Loucy (cell line): ENCODE measurements at regions not wholly inside any gene's neighbourhood (a gene's known extent, or its start where the extent isn't known, plus 50 kb on each side); places are given as distances from the start of the nearest gene placed in this dataset.

Experiments used
- H2AFZ ChIP-seq: fragments of 200-600 bp; sonication (generic); 2 replicates; pipeline ENCODE4 v1.6.0; 2016; ENCODE audit warnings: antibody characterized with exemption, mild to moderate bottlenecking, low read length, moderate library complexity
- H3F3A ChIP-seq: fragments of 200-600 bp; 2 replicates; pipeline ENCODE4 v1.6.0; 2016; ENCODE audit warnings: antibody characterized with exemption, low read depth, mild to moderate bottlenecking
- H3K27me3 ChIP-seq: fragments of 200-600 bp; sonication (generic); 2 replicates; pipeline ENCODE4 v1.6.1; 2014; ENCODE audit warnings: low read length, mild to moderate bottlenecking; ENCODE audit not compliant: insufficient read depth, poor library complexity, severe bottlenecking
- H3K36me3 ChIP-seq: fragments of 200-600 bp; sonication (generic); 2 replicates; pipeline ENCODE4 v1.6.1; 2016; ENCODE audit warnings: low read length; ENCODE audit not compliant: insufficient read depth
- H3K4me1 ChIP-seq: fragments of 200-600 bp; sonication (generic); 2 replicates; pipeline ENCODE4 v1.5.1; 2014; ENCODE audit warnings: low read length, mild to moderate bottlenecking; ENCODE audit not compliant: insufficient read depth, poor library complexity, severe bottlenecking
- H3K4me2 ChIP-seq: fragments of 200-600 bp; sonication (generic); 2 replicates; pipeline ENCODE4 v1.6.0; 2014; ENCODE audit warnings: antibody characterized with exemption, low read length, low read depth, mild to moderate bottlenecking; ENCODE audit not compliant: poor library complexity, severe bottlenecking
- H3K4me3 ChIP-seq: fragments of 200-600 bp; sonication (generic); 2 replicates; pipeline ENCODE4 v1.5.1; 2014; ENCODE audit warnings: low read length, mild to moderate bottlenecking, mixed read lengths; ENCODE audit not compliant: poor library complexity, severe bottlenecking
- H3K79me2 ChIP-seq: fragments of 200-600 bp; sonication (generic); 2 replicates; pipeline ENCODE4 v1.6.1; 2014; ENCODE audit warnings: low read length; ENCODE audit not compliant: insufficient read depth
- H3K9ac ChIP-seq: fragments of 200-600 bp; sonication (generic); 2 replicates; pipeline ENCODE4 v1.6.0; 2014; ENCODE audit warnings: mild to moderate bottlenecking, low read depth, low read length, moderate library complexity; ENCODE audit not compliant: poor library complexity, severe bottlenecking
- H3K9me2 ChIP-seq: fragments of 200-600 bp; sonication (generic); replicated peaks from 2 replicates; pipeline ENCODE4 v1.6.1; 2016; ENCODE audit warnings: low read depth, low read length, mixed read lengths
- H3K9me3 ChIP-seq: fragments of 200-600 bp; sonication (generic); 2 replicates; pipeline ENCODE4 v1.6.1; 2014; ENCODE audit warnings: mild to moderate bottlenecking, antibody characterized with exemption, low read length, low read depth; ENCODE audit not compliant: insufficient read depth
- H4K20me1 ChIP-seq: fragments of 200-600 bp; sonication (generic); 2 replicates; pipeline ENCODE4 v1.6.0; 2014; ENCODE audit warnings: antibody characterized with exemption, low read length, mild to moderate bottlenecking; ENCODE audit not compliant: insufficient read depth, poor library complexity, severe bottlenecking
- CTCF ChIP-seq: fragments of 200-600 bp; sonication (generic); conservative IDR thresholded peaks from 2 replicates; pipeline ENCODE4 v1.5.1; 2014; ENCODE audit warnings: mild to moderate bottlenecking, antibody characterized with exemption, low read length
- EZH2phosphoT487 ChIP-seq: fragments of 200-600 bp; IDR thresholded peaks from 2 replicates; pipeline ENCODE4 v1.6.1; 2018; ENCODE audit warnings: antibody characterized with exemption, mild to moderate bottlenecking, moderate library complexity, borderline replicate concordance

DNA sequence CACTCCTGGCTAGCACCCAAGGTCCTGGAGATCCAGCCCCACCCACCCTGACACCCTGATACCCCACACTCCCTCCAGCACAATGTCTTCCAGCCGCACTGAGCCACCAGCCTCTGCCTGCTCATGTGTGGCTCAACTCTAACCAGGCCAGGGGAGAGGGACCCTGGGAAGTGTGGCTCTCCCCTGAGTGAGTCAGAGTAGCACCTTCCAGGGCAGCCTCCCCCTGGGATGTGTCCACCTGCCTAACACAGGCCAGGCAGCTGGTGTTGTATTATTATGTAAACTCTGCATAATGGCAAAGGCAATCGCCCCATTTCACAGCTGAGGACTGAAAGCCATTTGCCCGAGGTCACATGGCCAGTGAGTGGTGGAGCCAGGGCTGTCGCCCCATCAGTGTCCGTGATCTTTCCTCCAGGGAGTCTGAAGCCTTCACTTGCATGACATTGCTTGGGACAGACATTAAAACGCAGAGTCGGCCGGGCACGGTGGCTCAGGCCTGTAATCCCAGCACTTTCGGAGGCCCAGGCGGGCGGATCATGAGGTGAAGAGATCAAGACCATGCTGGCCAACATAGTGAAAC lies 84.2 kb upstream of the FOXF1 start:
- Histone ChIP-seq H2AFZ (no peak overlapping the region), H3K9me3 (peaks cover 4% of the 10 kb centered on the region; the same call in 1 of the 2 replicates), H3K4me3 (no peak overlapping the region), H3K79me2 (no peaks in the 10 kb centered on the region), H3K4me2 (no peak overlapping the region), H3K4me1 (no peaks in the 10 kb centered on the region), H3K9me2 (no peaks in the 10 kb centered on the region), H3F3A (no peaks in the 10 kb centered on the region), H3K27me3 (no peaks in the 10 kb centered on the region), H3K36me3 (no peaks in the 10 kb centered on the region), H3K9ac (no peak overlapping the region), H4K20me1 (no peaks in the 10 kb centered on the region)
- TF ChIP-seq EZH2phosphoT487 (no peak), CTCF (no peak)

DNA sequence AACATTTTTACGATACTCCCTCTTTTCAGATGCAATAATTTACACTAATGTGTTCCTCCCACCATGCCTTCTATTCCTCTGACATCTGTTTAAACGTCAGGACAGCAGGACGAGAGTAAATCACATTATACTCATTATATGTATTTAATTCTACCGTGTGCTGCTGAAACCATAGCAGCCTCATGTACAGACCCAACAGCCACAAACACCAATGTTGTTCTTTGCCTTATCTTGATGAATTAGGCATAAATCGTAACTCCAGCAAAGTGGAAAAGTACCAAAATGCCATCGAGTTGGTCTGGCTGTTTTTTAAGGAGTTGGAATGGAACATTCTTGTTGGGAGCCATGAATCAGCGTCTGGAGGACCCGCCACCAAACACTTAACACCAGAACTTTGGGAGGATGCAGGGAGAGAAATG lies 82.9 kb upstream of the FOXF1 start:
- H3K4me3 ChIP-seq: no peak overlapping the region
- no peak overlapping the region for H3K4me2 ChIP-seq
- TF ChIP-seq CTCF (no peak), EZH2phosphoT487 (no peak)
- peaks cover 4% of the 10 kb centered on the region; the same call in 1 of the 2 replicates for H3K9me3 ChIP-seq
- H3F3A ChIP-seq: no peaks in the 10 kb centered on the region
- H3K36me3 ChIP-seq: no peaks in the 10 kb centered on the region
- no peak overlapping the region for H2AFZ ChIP-seq
- no peaks in the 10 kb centered on the region for H3K79me2 ChIP-seq
- H3K4me1 ChIP-seq: no peaks in the 10 kb centered on the region
- no peak overlapping the region for H3K9ac ChIP-seq
- H3K9me2 ChIP-seq: no peaks in the 10 kb centered on the region
- no peaks in the 10 kb centered on the region for H4K20me1 ChIP-seq
- no peaks in the 10 kb centered on the region for H3K27me3 ChIP-seq

GRCh38 chr16:86428729-86429517 lies 81.4 kb upstream of the FOXF1 start:
- no peaks in the 10 kb centered on the region for H3K36me3 ChIP-seq
- H3K9me2 ChIP-seq: no peaks in the 10 kb centered on the region
- H2AFZ ChIP-seq: no peak overlapping the region
- H3K9ac ChIP-seq: no peak overlapping the region
- H3F3A ChIP-seq: no peaks in the 10 kb centered on the region
- H4K20me1 ChIP-seq: no peaks in the 10 kb centered on the region
- no peaks in the 10 kb centered on the region for H3K79me2 ChIP-seq
- peaks cover 4% of the 10 kb centered on the region; the same call in 1 of the 2 replicates for H3K9me3 ChIP-seq
- H3K4me1 ChIP-seq: no peaks in the 10 kb centered on the region
- no peak overlapping the region for H3K4me3 ChIP-seq
- H3K4me2 ChIP-seq: no peak overlapping the region
- TF ChIP-seq CTCF (no peak), EZH2phosphoT487 (no peak)
- no peaks in the 10 kb centered on the region for H3K27me3 ChIP-seq
